ENCODE measurements at regions not wholly inside any gene's neighbourhood (a gene's known extent, or its start where the extent isn't known, plus 50 kb on each side); places are given as distances from the start of the nearest gene placed in this dataset.

GRCh38 chr2:74065456-74065855 is 80.7 kb downstream of the TET3 start:
- DNase-seq (ENCODE audit: low spot score): no peak

- peak; percentile 7 for DNase-seq (ENCODE audit: low spot score)
Observed at GRCh38 chr2:74066491-74067203, 81.1 kb downstream of the BOLA3 start.

GRCh38 chr2:74067221-74067747 is 80.4 kb downstream of the BOLA3 start:
- DNase-seq (ENCODE audit: low spot score): no peak

GRCh38 chr2:74070991-74071390 is 76.7 kb downstream of the BOLA3 start:
- no peak for DNase-seq (ENCODE audit: low spot score)

GRCh38 chr2:74071426-74071825 is 76.3 kb downstream of the BOLA3 start:
- no peak for DNase-seq (ENCODE audit: low spot score)

GRCh38 chr2:74072565-74072964 is 75.1 kb downstream of the BOLA3 start:
- no peak for DNase-seq (ENCODE audit: low spot score)

- no peak for DNase-seq (ENCODE audit: low spot score)
Observed at GRCh38 chr2:74074487-74074886, 73.2 kb downstream of the BOLA3 start.

GRCh38 chr2:74076074-74076470 is 71.6 kb downstream of the BOLA3 start:
- DNase-seq (ENCODE audit: low spot score): no peak

- DNase-seq (ENCODE audit: low spot score): no peak
Observed at GRCh38 chr2:74077636-74078035, 70.1 kb downstream of the BOLA3 start.

GRCh38 chr2:74078466-74078865 is 69.2 kb downstream of the BOLA3 start:
- DNase-seq (ENCODE audit: low spot score): no peak

GRCh38 chr2:74079522-74080341 is 68.0 kb downstream of the BOLA3 start:
- no peak for DNase-seq (ENCODE audit: low spot score)

GRCh38 chr2:74080346-74080745 is 67.4 kb downstream of the BOLA3 start:
- DNase-seq (ENCODE audit: low spot score): peak; percentile 8

- DNase-seq (ENCODE audit: low spot score): no peak
Observed at GRCh38 chr2:74081030-74081762, 66.5 kb downstream of the BOLA3 start.

- no peak for DNase-seq (ENCODE audit: low spot score)
Observed at GRCh38 chr2:74081763-74082110, 66.0 kb downstream of the BOLA3 start.

GRCh38 chr2:74083750-74084149 is 64.0 kb downstream of the BOLA3 start:
- no peak for DNase-seq (ENCODE audit: low spot score)

Data from HT-29 (cell line).